RWPE1 (cell line): ENCODE measurements at regions not wholly inside any gene's neighbourhood (a gene's known extent, or its start where the extent isn't known, plus 50 kb on each side); places are given as distances from the start of the nearest gene placed in this dataset.

Source experiments
- CTCF ChIA-PET: fragments of 350-600 bp; sonication (Branson Sonifier 250); formaldehyde crosslinking; extraction: SDS; loops from one replicate; lab custom pipeline; 2021; lab: Yijun Ruan, JAX
- POLR2A ChIA-PET: fragments of 400-600 bp; formaldehyde crosslinking; extraction: SDS; loops from one replicate; lab custom pipeline; 2020; ENCODE audit warnings: antibody characterized with exemption; ENCODE audit not compliant: low non-redundant PET; lab: Yijun Ruan, JAX
- DNase-seq: peaks from one replicate; pipeline ENCODE4 v3.0.0; 2012; ENCODE audit warnings: low spot score
- H3K27ac ChIP-seq: fragments of 450-650 bp; 2 replicates; pipeline ENCODE4 v1.5.1; 2017
- TF ChIP-seq, protein P1 (sequence below): fragments of 450-650 bp; conservative IDR thresholded peaks from 2 replicates; pipeline ENCODE4 v1.5.1; 2017; ENCODE audit warnings: low read depth, mild to moderate bottlenecking

DNA sequence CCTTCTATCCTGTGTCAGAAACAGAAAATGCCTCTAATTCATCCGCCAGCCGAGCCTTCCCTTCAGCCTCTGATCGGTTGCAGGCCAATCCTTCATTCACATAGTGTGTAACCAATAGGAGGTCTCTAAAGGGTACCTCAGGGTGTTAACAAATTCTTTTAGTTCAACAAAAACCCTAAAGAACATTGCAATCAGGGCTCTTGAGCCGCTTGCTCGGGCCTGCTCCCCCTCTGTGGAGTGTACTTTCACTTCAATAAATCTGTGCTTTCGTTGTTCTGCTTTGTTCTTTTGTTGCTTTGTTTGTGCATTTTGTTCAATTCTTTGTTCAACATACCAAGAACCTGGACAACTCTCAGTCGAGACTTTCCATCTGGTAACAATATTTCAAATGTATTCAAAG, 366.5 kb downstream of the KCTD12 start:
- ChIA-PET POLR2A (no interaction called here), CTCF (no interaction called here)
- no peak for DNase-seq
- no peak overlapping the region for H3K27ac ChIP-seq
- TF ChIP-seq, protein P1, sequence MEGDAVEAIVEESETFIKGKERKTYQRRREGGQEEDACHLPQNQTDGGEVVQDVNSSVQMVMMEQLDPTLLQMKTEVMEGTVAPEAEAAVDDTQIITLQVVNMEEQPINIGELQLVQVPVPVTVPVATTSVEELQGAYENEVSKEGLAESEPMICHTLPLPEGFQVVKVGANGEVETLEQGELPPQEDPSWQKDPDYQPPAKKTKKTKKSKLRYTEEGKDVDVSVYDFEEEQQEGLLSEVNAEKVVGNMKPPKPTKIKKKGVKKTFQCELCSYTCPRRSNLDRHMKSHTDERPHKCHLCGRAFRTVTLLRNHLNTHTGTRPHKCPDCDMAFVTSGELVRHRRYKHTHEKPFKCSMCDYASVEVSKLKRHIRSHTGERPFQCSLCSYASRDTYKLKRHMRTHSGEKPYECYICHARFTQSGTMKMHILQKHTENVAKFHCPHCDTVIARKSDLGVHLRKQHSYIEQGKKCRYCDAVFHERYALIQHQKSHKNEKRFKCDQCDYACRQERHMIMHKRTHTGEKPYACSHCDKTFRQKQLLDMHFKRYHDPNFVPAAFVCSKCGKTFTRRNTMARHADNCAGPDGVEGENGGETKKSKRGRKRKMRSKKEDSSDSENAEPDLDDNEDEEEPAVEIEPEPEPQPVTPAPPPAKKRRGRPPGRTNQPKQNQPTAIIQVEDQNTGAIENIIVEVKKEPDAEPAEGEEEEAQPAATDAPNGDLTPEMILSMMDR: no peak

GRCh38 chr13:76516586-76516985, 369.6 kb downstream of the KCTD12 start:
- CTCF ChIA-PET: no interaction called here
- no peak for DNase-seq
- POLR2A ChIA-PET: no interaction called here
- TF ChIP-seq, protein P1: no peak
- no peak overlapping the region for H3K27ac ChIP-seq

DNA sequence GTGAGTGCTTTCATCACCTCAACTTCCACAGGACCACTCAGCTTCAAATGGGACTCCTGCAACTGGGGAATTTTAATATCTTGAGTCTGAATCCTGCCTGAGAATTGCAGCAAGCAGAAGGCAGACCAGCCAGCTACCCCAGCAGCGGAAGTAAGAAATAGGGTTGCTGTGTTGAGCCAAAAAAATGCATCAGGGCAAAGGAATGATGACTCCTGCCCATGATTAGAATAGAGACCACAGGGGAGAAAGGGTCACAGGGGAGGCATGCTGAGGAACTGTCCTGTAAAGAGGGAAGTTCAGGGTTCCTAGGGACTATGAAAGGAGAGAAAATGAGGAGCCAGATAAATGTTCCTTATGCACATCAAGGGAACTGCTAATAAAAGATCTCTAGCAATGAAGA, 370.2 kb downstream of the KCTD12 start:
- POLR2A ChIA-PET: no interaction called here
- DNase-seq: no peak
- H3K27ac ChIP-seq: no peak overlapping the region
- TF ChIP-seq, protein P1: no peak
- CTCF ChIA-PET: no interaction called here

DNA sequence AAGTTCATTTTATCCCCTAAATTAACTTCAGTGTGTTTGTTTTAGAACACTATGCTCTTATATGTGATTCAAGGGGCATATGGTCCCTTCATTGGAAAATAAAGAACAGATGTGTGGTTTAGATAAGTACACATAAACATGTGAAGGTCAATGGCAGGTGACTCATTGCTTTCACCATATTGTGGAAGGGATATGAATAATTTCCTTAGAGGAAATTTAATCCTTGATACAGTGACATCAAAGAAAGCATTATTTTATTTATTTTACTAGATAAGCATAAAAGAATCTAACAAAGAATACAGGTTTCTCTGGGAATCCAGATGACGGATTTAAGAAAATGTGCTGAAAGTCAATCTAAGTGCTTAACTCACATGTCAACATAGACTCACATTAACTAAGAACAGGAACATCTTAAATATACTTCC, 373.5 kb downstream of the KCTD12 start:
- TF ChIP-seq, protein P1: no peak
- ChIA-PET CTCF (no interaction called here), POLR2A (no interaction called here)
- H3K27ac ChIP-seq: no peak overlapping the region
- peak; percentile 36 for DNase-seq

GRCh38 chr13:76505437-76505836, 380.8 kb downstream of the KCTD12 start:
- TF ChIP-seq, protein P1: no peak
- ChIA-PET CTCF (interaction anchor here (0.6 kb wide), 1 partner anchor 1467 kb away, joined by 4 read pairs; no protein-coding TSS in a partner anchor), POLR2A (no interaction called here)
- no peak overlapping the region for H3K27ac ChIP-seq
- DNase-seq: no peak

DNA sequence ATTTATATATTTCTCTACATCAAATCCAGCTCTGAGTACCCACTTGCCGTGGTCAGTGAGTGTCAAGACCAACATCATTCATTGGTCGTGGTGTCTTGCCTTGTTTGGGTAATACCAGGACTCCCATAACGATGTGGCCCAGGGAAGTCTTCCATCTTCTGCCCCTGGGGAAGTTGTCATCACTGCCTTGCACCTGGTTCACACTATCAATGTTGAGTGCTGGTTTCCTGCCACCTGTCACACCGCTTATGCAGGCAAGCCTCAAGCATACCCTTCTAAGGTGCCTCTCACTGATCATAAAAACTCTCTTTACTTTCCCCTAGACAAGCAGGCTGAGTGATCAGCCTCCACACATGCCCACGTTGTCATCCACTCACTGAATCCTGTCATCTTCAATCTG, 382.4 kb downstream of the KCTD12 start:
- ChIA-PET POLR2A (no interaction called here), CTCF (interaction anchor here (0.5 to 0.7 kb wide), 2 partner anchors 30 to 1344 kb away, joined by 4 read pairs; no protein-coding TSS in a partner anchor)
- TF ChIP-seq, protein P1: no peak
- no peak for DNase-seq
- H3K27ac ChIP-seq: no peak overlapping the region
